GM23248 (cell line): ENCODE measurements at regions not wholly inside any gene's neighbourhood (a gene's known extent, or its start where the extent isn't known, plus 50 kb on each side); places are given as distances from the start of the nearest gene placed in this dataset.

Experiments used
- DNase-seq: peaks from one replicate; pipeline ENCODE4 v3.0.0-alpha.2; 2015
- H2AFZ ChIP-seq: fragments of 200-600 bp; sonication (generic); 2 replicates; pipeline ENCODE4 v1.6.1; 2016; ENCODE audit warnings: antibody characterized with exemption
- H3F3A ChIP-seq: fragments of 200-600 bp; sonication (generic); 2 replicates; pipeline ENCODE4 v1.6.1; 2016; ENCODE audit warnings: mild to moderate bottlenecking, antibody characterized with exemption, mixed run types; ENCODE audit not compliant: insufficient read depth
- H3K27ac ChIP-seq: fragments of 200-600 bp; sonication (generic); 2 replicates; pipeline ENCODE4 v1.5.1; 2016; ENCODE audit warnings: mild to moderate bottlenecking
- H3K27me3 ChIP-seq: fragments of 200-600 bp; sonication (generic); replicated peaks from 2 replicates; pipeline ENCODE4 v1.6.1; 2016; ENCODE audit warnings: mild to moderate bottlenecking; ENCODE audit not compliant: insufficient read depth
- H3K36me3 ChIP-seq: fragments of 200-600 bp; sonication (generic); 2 replicates; pipeline ENCODE4 v1.6.1; 2016; ENCODE audit warnings: low read depth, mild to moderate bottlenecking
- H3K4me1 ChIP-seq: fragments of 200-600 bp; sonication (generic); 2 replicates; pipeline ENCODE4 v1.6.1; 2016; ENCODE audit warnings: mild to moderate bottlenecking; ENCODE audit not compliant: insufficient read depth
- H3K4me2 ChIP-seq: fragments of 200-600 bp; sonication (generic); one replicate; pipeline ENCODE4 v1.6.1; 2016; ENCODE audit warnings: mild to moderate bottlenecking; ENCODE audit not compliant: unreplicated experiment
- H3K4me3 ChIP-seq: fragments of 200-600 bp; sonication (generic); 2 replicates; pipeline ENCODE4 v1.5.1; 2016; ENCODE audit warnings: mild to moderate bottlenecking
- H3K79me2 ChIP-seq: fragments of 200-600 bp; sonication (generic); 2 replicates; pipeline ENCODE4 v1.6.1; 2016; ENCODE audit warnings: mild to moderate bottlenecking; ENCODE audit not compliant: insufficient read depth
- H3K9ac ChIP-seq: fragments of 200-600 bp; sonication (generic); 2 replicates; pipeline ENCODE4 v1.6.1; 2016; ENCODE audit warnings: mild to moderate bottlenecking
- H3K9me2 ChIP-seq: fragments of 200-600 bp; sonication (generic); 2 replicates; pipeline ENCODE4 v1.6.1; 2016; ENCODE audit warnings: mixed run types, mild to moderate bottlenecking, moderate library complexity; ENCODE audit not compliant: insufficient read depth
- H3K9me3 ChIP-seq: fragments of 200-600 bp; sonication (generic); one replicate; pipeline ENCODE4 v1.6.1; 2017; ENCODE audit warnings: low read depth
- H4K20me1 ChIP-seq: fragments of 200-600 bp; sonication (generic); 2 replicates; pipeline ENCODE4 v1.6.0; 2016; ENCODE audit not compliant: insufficient read depth
- EZH2 ChIP-seq: fragments of 200-600 bp; sonication (generic); IDR thresholded peaks from 2 replicates; pipeline ENCODE4 v1.6.1; 2018; ENCODE audit warnings: antibody characterized with exemption, mild to moderate bottlenecking; ENCODE audit not compliant: insufficient read depth, poor library complexity, severe bottlenecking
- EZH2phosphoT487 ChIP-seq: fragments of 200-600 bp; sonication (generic); IDR thresholded peaks from 2 replicates; pipeline ENCODE4 v1.6.1; 2018; ENCODE audit warnings: antibody characterized with exemption, moderate library complexity, mild to moderate bottlenecking, low read depth; ENCODE audit not compliant: insufficient read depth
- WGBS, 2 experiments: methylation state at CpG; one replicate each; pipeline ENCODE4 v1.1.6; 2015 to 2017; ENCODE audit warnings: low lambda C conversion rate in 2 of 2, low coverage in 1 of 2; ENCODE audit errors: missing lambda C conversion rate in 2 of 2; 5-methylcytosine and 5-hydroxymethylcytosine counted together
- in situ Hi-C: fragments of 300-500 bp; cut with MboI; formaldehyde crosslinking; loops from 2 replicates; pipeline ENCODE4 v1.15.0; 2020

DNA sequence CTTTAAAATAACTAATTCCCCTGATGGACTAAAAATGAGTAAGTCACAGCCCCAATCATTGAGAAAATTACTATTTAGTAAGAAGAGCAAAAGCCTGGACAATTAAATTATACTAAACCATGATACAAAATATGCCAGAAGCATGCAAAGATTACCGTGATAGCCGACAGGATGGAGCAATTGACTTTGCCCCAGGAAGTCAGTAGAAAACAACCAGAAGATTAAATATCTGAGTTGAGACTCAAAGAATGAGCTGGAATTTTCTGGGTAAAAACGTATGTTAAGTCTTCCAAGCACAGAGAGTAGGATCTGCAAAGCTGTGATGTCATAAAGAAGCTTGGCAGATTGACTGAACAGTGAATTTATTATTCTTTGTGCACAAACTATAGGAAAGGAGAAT lies 816.1 kb upstream of the TENM3 start:
- WGBS, 2 experiments, result 32 to 37% methylated on average over 3 of the region's 3 CpGs
- in situ Hi-C loops, result no loop called here

DNA sequence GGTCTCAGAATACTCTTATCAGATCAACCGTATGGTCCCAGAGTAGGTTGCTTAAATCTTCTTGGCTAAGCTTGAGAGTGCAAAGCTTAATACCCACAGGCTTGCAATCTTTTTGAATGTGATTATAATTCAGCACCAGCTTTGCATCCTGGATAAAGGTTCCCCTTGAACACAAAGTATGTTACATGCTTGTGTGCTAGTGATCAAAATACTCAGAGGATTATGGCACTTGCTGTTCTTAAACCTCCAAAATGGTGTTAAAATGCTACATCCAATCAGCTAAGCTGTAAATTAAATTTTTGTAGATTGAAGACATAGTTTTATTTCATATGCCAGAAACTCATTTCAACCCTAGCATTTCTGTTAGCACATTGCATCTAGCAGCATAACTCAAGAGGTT lies 812.2 kb upstream of the TENM3 start:
- Histone ChIP-seq H2AFZ (no peak overlapping the region), H3K4me2 (no peak overlapping the region), H3K9me3 (no peaks in the 10 kb centered on the region), H3K79me2 (no peaks in the 10 kb centered on the region), H3K4me1 (no peaks in the 10 kb centered on the region), H3K36me3 (no peaks in the 10 kb centered on the region), H4K20me1 (no peaks in the 10 kb centered on the region), H3K4me3 (no peak overlapping the region), H3F3A (no peaks in the 10 kb centered on the region), H3K9me2 (no peaks in the 10 kb centered on the region), H3K9ac (no peak overlapping the region), H3K27me3 (no peaks in the 10 kb centered on the region), H3K27ac (no peak overlapping the region)
- TF ChIP-seq EZH2phosphoT487 (no peak), EZH2 (no peak)
- DNase-seq, result no peak
- WGBS, 2 experiments, result 18 to 30% methylated on average over 1 of the region's 1 CpG
- in situ Hi-C loops, result no loop called here

More for the DNA sequence above, 816.1 kb upstream of the TENM3 start:
- no peaks in the 10 kb centered on the region for H3K79me2 ChIP-seq
- TF ChIP-seq EZH2phosphoT487 (no peak), EZH2 (no peak)
- no peaks in the 10 kb centered on the region for H3K9me2 ChIP-seq
- no peaks in the 10 kb centered on the region for H3K9me3 ChIP-seq
- H3K4me3 ChIP-seq, result no peak overlapping the region
- no peak overlapping the region for H3K27ac ChIP-seq
- H3F3A ChIP-seq, result no peaks in the 10 kb centered on the region
- no peaks in the 10 kb centered on the region for H4K20me1 ChIP-seq
- H3K4me2 ChIP-seq, result no peak overlapping the region
- H3K27me3 ChIP-seq, result no peaks in the 10 kb centered on the region
- no peak for DNase-seq
- H3K4me1 ChIP-seq, result no peaks in the 10 kb centered on the region
- H3K36me3 ChIP-seq, result no peaks in the 10 kb centered on the region
- no peak overlapping the region for H2AFZ ChIP-seq
- no peak overlapping the region for H3K9ac ChIP-seq

DNA sequence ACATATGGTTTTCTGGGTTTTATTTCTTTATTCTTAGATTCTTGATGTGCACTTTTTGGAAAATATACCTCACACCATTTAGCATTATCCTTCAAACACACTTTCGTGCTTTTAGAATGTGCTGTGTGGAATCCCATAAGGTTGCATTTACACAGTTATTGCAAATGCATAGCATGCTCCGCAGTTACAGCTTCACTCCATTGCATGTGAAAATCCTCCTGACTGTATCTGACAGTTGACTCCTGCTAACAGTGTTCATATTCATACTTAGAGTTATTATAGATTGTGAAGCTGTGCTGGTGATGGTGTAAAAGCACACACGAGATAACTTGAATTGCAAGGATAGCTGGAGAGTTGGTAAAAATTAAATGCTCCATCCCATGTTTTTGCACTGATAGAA lies 811.5 kb upstream of the TENM3 start:
- Histone ChIP-seq H3K9ac (no peak overlapping the region), H2AFZ (no peak overlapping the region), H3K9me2 (no peaks in the 10 kb centered on the region), H4K20me1 (no peaks in the 10 kb centered on the region), H3K79me2 (no peaks in the 10 kb centered on the region), H3K27ac (no peak overlapping the region), H3K27me3 (no peaks in the 10 kb centered on the region), H3F3A (no peaks in the 10 kb centered on the region), H3K36me3 (no peaks in the 10 kb centered on the region), H3K4me2 (no peak overlapping the region), H3K4me3 (no peak overlapping the region), H3K9me3 (no peaks in the 10 kb centered on the region), H3K4me1 (no peaks in the 10 kb centered on the region)
- in situ Hi-C loops, result no loop called here
- no peak for TF ChIP-seq EZH2phosphoT487
- TF ChIP-seq EZH2, result no peak
- WGBS, 2 experiments, result 9 to 10% methylated on average over 3 of the region's 3 CpGs
- no peak for DNase-seq

DNA sequence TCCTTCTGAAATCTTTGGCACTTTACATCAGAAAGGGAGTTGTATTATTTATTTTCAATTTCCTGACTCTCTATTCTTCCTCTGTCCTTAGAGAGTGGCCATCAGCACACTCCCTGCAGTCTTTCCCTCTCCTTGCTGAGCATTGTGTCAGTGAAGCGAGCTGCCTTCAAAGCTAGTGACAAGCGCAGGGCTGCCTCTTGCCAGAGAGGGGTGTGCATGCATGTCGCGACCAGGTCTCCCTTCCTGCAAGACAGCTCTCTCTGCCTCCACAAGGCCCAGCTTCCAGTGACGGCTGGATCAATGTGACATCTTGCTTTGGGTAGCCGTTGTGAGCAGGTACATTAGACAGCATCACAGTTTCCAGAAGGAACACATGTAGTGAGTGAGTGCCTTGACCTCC lies 810.9 kb upstream of the TENM3 start:
- in situ Hi-C loops, result no loop called here
- no peak overlapping the region for H3K9ac ChIP-seq
- no peak for DNase-seq
- no peaks in the 10 kb centered on the region for H4K20me1 ChIP-seq
- H3K4me1 ChIP-seq, result no peaks in the 10 kb centered on the region
- H3K27ac ChIP-seq, result no peak overlapping the region
- H3K4me2 ChIP-seq, result no peak overlapping the region
- H3K4me3 ChIP-seq, result no peak overlapping the region
- H3K79me2 ChIP-seq, result no peaks in the 10 kb centered on the region
- no peaks in the 10 kb centered on the region for H3K9me2 ChIP-seq
- H3K36me3 ChIP-seq, result no peaks in the 10 kb centered on the region
- H3F3A ChIP-seq, result no peaks in the 10 kb centered on the region
- no peaks in the 10 kb centered on the region for H3K9me3 ChIP-seq
- no peaks in the 10 kb centered on the region for H3K27me3 ChIP-seq
- WGBS, 2 experiments, result 12 to 15% methylated on average over 6 of the region's 6 CpGs
- no peak for TF ChIP-seq EZH2phosphoT487
- TF ChIP-seq EZH2, result no peak
- H2AFZ ChIP-seq, result no peak overlapping the region

DNA sequence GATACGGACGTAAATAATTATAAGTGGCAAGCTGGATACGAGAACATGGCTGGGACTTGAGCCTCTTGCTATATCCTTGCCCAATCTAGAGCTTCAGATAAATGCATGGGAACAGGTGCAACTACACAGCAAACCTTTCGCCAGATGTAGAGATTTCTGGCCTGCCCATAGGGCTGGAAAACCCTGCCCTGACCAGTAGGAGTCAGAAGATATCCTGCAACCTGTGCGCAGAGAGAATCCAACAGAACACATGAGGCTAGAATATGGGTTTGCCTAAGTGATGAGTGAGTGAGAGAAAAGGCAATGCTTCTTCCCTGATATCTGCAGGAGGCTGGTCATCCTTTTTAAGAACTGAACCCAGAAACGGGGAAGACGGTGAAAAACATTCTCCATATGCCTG lies 805.3 kb upstream of the TENM3 start:
- WGBS, 2 experiments, result 23 to 25% methylated on average over 7 of the region's 7 CpGs
- Histone ChIP-seq H3K9me2 (no peaks in the 10 kb centered on the region), H3F3A (no peaks in the 10 kb centered on the region), H3K79me2 (no peaks in the 10 kb centered on the region), H3K4me2 (no peak overlapping the region), H2AFZ (no peak overlapping the region), H3K4me3 (no peak overlapping the region), H3K27ac (no peak overlapping the region), H3K9me3 (no peaks in the 10 kb centered on the region), H3K4me1 (no peaks in the 10 kb centered on the region), H3K27me3 (no peaks in the 10 kb centered on the region), H4K20me1 (no peaks in the 10 kb centered on the region), H3K36me3 (no peaks in the 10 kb centered on the region), H3K9ac (no peak overlapping the region)
- in situ Hi-C loops, result no loop called here
- TF ChIP-seq EZH2phosphoT487 (no peak), EZH2 (no peak)
- no peak for DNase-seq
